ENCODE measurements at regions not wholly inside any gene's neighbourhood (a gene's known extent, or its start where the extent isn't known, plus 50 kb on each side); places are given as distances from the start of the nearest gene placed in this dataset.

- Histone ChIP-seq H3K36me3 (ENCODE audit: control insufficient read depth in 4 of 4, insufficient read depth in 3 of 4, low read depth in 1 of 4, low read length in 3 of 4) (no peaks in the 10 kb centered on the region), H3K9me3 (ENCODE audit: control insufficient read depth in 4 of 4, low read length in 3 of 4) (no peaks in the 10 kb centered on the region), H3K9ac (ENCODE audit: low read depth in 1 of 2, low read length in 2 of 2) (no peak overlapping the region), H3K4me1 (ENCODE audit: control insufficient read depth in 4 of 4, insufficient read depth in 4 of 4, low read length in 3 of 4) (no peaks in the 10 kb centered on the region), H3K27ac (ENCODE audit: low read depth in 1 of 2, low read length in 2 of 2) (no peak overlapping the region), H3K4me3 (ENCODE audit: low read depth in 1 of 3, low read length in 3 of 3) (no peak overlapping the region), H3K27me3 (ENCODE audit: control insufficient read depth in 4 of 4, insufficient read depth in 4 of 4, low read length in 3 of 4) (no peaks in the 10 kb centered on the region)
- TF ChIP-seq REST (IDR thresholded peaks at IDR 0.05), result no peak
- no peak for DNase-seq (ENCODE audit: low spot score)
- WGBS, result 78% methylated on average over 6 of the region's 6 CpGs
These were observed 117.2 kb upstream of the CDH20 start for GRCh38 chr18:61216051-61216450.

GRCh38 chr18:61222206-61222605 is 111.0 kb upstream of the CDH20 start:
- Histone ChIP-seq H3K27me3 (ENCODE audit: control insufficient read depth in 4 of 4, insufficient read depth in 4 of 4, low read length in 3 of 4) (no peaks in the 10 kb centered on the region), H3K27ac (ENCODE audit: low read depth in 1 of 2, low read length in 2 of 2) (no peak overlapping the region), H3K9ac (ENCODE audit: low read depth in 1 of 2, low read length in 2 of 2) (no peak overlapping the region), H3K9me3 (ENCODE audit: control insufficient read depth in 4 of 4, low read length in 3 of 4) (no peaks in the 10 kb centered on the region), H3K4me3 (ENCODE audit: low read depth in 1 of 3, low read length in 3 of 3) (no peak overlapping the region), H3K36me3 (ENCODE audit: control insufficient read depth in 4 of 4, insufficient read depth in 3 of 4, low read depth in 1 of 4, low read length in 3 of 4) (no peaks in the 10 kb centered on the region), H3K4me1 (ENCODE audit: control insufficient read depth in 4 of 4, insufficient read depth in 4 of 4, low read length in 3 of 4) (no peaks in the 10 kb centered on the region)
- no peak for TF ChIP-seq FOXA2 (IDR thresholded peaks at IDR 0.05)
- TF ChIP-seq TAF1 (conservative IDR thresholded peaks at IDR 0.05), result no peak
- no peak for TF ChIP-seq MAX (IDR thresholded peaks at IDR 0.05)
- no peak for TF ChIP-seq JUND (IDR thresholded peaks at IDR 0.05)
- TF ChIP-seq RAD21 (IDR thresholded peaks at IDR 0.05), result no peak
- no peak for TF ChIP-seq HNF4G (IDR thresholded peaks at IDR 0.05)
- TF ChIP-seq RXRA (IDR thresholded peaks at IDR 0.05), result no peak
- TF ChIP-seq GABPA (IDR thresholded peaks at IDR 0.05 in 1 of 2, conservative IDR thresholded peaks at IDR 0.05 in 1 of 2), result no peak
- no peak for TF ChIP-seq CTCF (IDR thresholded peaks at IDR 0.05; ENCODE audit: low read depth, low read length, missing input control)
- TF ChIP-seq FOXA1 (IDR thresholded peaks at IDR 0.05), result no peak
- TF ChIP-seq REST (IDR thresholded peaks at IDR 0.05), result no peak
- TF ChIP-seq EGR1 (IDR thresholded peaks at IDR 0.05; ENCODE audit: low read depth in 2 of 2), result no peak
- no peak for TF ChIP-seq SP1 (IDR thresholded peaks at IDR 0.05)
- no peak for TF ChIP-seq YY1 (IDR thresholded peaks at IDR 0.05)
- TF ChIP-seq ATF3 (IDR thresholded peaks at IDR 0.05), result no peak
- TF ChIP-seq HNF4A (conservative IDR thresholded peaks at IDR 0.05), result no peak
- no peak for TF ChIP-seq ZBTB33 (IDR thresholded peaks at IDR 0.05)
- DNase-seq (ENCODE audit: low spot score), result no peak
